ENCODE measurements at regions not wholly inside any gene's neighbourhood (a gene's known extent, or its start where the extent isn't known, plus 50 kb on each side); places are given as distances from the start of the nearest gene placed in this dataset.

GRCh38 chr12:92073094-92073493 is 72.6 kb downstream of the BTG1 start:
- no peak overlapping the region for H3K4me2 ChIP-seq
- no peak overlapping the region for H3K27ac ChIP-seq

GRCh38 chr12:92072112-92072511 is 73.5 kb downstream of the BTG1 start:
- Histone ChIP-seq H3K36me3 (replicated peaks; ENCODE audit: insufficient read depth, low read depth) (no peaks in the 10 kb centered on the region), H3K4me3 (no peak overlapping the region), H4K20me1 (ENCODE audit: insufficient read depth, poor library complexity, severe bottlenecking) (no peaks in the 10 kb centered on the region), H3K4me2 (no peak overlapping the region), H3K27me3 (no peaks in the 10 kb centered on the region), H2AFZ (no peak overlapping the region), H3K4me1 (ENCODE audit: insufficient read depth) (peaks cover 14% of the 10 kb centered on the region), H3K9me2 (replicated peaks; ENCODE audit: insufficient read depth) (no peaks in the 10 kb centered on the region), H3K9me3 (ENCODE audit: low read depth) (no peaks in the 10 kb centered on the region), H3K27ac (no peak overlapping the region), H3K79me2 (no peaks in the 10 kb centered on the region)
- no peak for DNase-seq (ENCODE audit: low spot score)
- TF ChIP-seq EZH2 (IDR thresholded peaks at IDR 0.05; ENCODE audit: borderline replicate concordance) (no peak), EZH2phosphoT487 (IDR thresholded peaks at IDR 0.05; ENCODE audit: low read depth, severe bottlenecking, unreplicated experiment) (no peak), CTCF (IDR thresholded peaks at IDR 0.05; ENCODE audit: poor library complexity) (no peak)
- 100% methylated on average over 1 of the region's 1 CpG for WGBS (ENCODE audit: low lambda C conversion rate, missing lambda C conversion rate)

More at GRCh38 chr12:92073094-92073493, 72.6 kb downstream of the BTG1 start:
- 84% methylated on average over 2 of the region's 2 CpGs for WGBS (ENCODE audit: low lambda C conversion rate, missing lambda C conversion rate)
- Histone ChIP-seq H3K79me2 (no peaks in the 10 kb centered on the region), H3K36me3 (replicated peaks; ENCODE audit: insufficient read depth, low read depth) (no peaks in the 10 kb centered on the region), H2AFZ (no peak overlapping the region), H4K20me1 (ENCODE audit: insufficient read depth, poor library complexity, severe bottlenecking) (no peaks in the 10 kb centered on the region), H3K9me3 (ENCODE audit: low read depth) (no peaks in the 10 kb centered on the region), H3K27me3 (no peaks in the 10 kb centered on the region), H3K4me1 (ENCODE audit: insufficient read depth) (peaks cover 19% of the 10 kb centered on the region), H3K4me3 (no peak overlapping the region), H3K9me2 (replicated peaks; ENCODE audit: insufficient read depth) (no peaks in the 10 kb centered on the region)
- TF ChIP-seq EZH2phosphoT487 (IDR thresholded peaks at IDR 0.05; ENCODE audit: low read depth, severe bottlenecking, unreplicated experiment) (no peak), EZH2 (IDR thresholded peaks at IDR 0.05; ENCODE audit: borderline replicate concordance) (no peak), CTCF (IDR thresholded peaks at IDR 0.05; ENCODE audit: poor library complexity) (no peak)
- DNase-seq (ENCODE audit: low spot score) = no peak

DNA sequence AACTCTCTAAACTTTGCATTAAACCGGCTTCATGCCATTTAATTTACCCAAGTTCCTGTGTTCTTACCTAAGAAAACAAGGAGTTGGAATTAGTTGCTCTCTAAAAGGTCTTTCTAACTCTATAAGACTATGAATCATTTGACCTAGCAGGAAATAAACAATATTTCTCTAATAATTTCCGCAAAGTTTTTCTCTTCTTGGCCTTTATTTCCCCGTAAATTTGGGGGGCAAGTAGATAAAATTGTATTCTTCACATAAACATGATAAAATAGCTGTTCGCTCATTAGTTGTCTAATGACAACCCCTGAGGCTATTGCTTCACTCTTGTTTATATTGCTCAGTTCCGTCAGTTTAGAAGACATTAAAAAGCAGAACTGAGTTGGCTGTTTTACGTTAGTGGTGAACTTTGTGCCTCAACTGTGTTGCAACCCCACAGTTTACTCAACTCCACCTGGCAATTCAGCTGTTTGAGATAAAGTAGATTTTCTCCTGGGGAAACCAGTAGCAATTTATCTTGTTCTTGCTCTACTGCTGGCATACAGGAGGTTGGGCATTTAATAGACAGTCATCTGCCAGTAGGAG is 74.7 kb downstream of the BTG1 start:
- Histone ChIP-seq H3K36me3 (replicated peaks; ENCODE audit: insufficient read depth, low read depth) (no peaks in the 10 kb centered on the region), H3K4me3 (no peak overlapping the region), H3K27ac (peak overlapping the region; percentile 81), H3K4me2 (peak overlapping the region; percentile 29), H3K9me3 (ENCODE audit: low read depth) (no peaks in the 10 kb centered on the region), H3K27me3 (no peaks in the 10 kb centered on the region), H3K9me2 (replicated peaks; ENCODE audit: insufficient read depth) (no peaks in the 10 kb centered on the region), H4K20me1 (ENCODE audit: insufficient read depth, poor library complexity, severe bottlenecking) (no peaks in the 10 kb centered on the region), H2AFZ (no peak overlapping the region), H3K4me1 (ENCODE audit: insufficient read depth) (peaks cover 14% of the 10 kb centered on the region), H3K79me2 (no peaks in the 10 kb centered on the region)
- peak; percentile 71 for DNase-seq (ENCODE audit: low spot score)
- WGBS (ENCODE audit: low lambda C conversion rate, missing lambda C conversion rate) = 22% methylated on average over 6 of the region's 6 CpGs
- TF ChIP-seq CTCF (IDR thresholded peaks at IDR 0.05; ENCODE audit: poor library complexity) (no peak), EZH2phosphoT487 (IDR thresholded peaks at IDR 0.05; ENCODE audit: low read depth, severe bottlenecking, unreplicated experiment) (no peak), EZH2 (IDR thresholded peaks at IDR 0.05; ENCODE audit: borderline replicate concordance) (no peak)

Measured in hepatocyte (in vitro differentiated cells).